Stimulated activated CD8-positive, alpha-beta memory T cell treated with anti-CD3 and anti-CD28 coated beads, Interleukin-7, amount 100 ng/mL, for 4 hours (primary cell): ENCODE measurements at regions not wholly inside any gene's neighbourhood (a gene's known extent, or its start where the extent isn't known, plus 50 kb on each side); places are given as distances from the start of the nearest gene placed in this dataset.
A peak's percentile ranks its signal among the peaks of the same experiment; 100 is the strongest.

Experiments
- DNase-seq, 2 donors: peaks; one replicate each; pipeline ENCODE4 v3.0.0-alpha.2; 2020; ENCODE audit warnings: low read depth in 2 of 2

GRCh38 chr12:11568155-11568761 lies 81.2 kb upstream of the ETV6 start:
- no peak for DNase-seq

- DNase-seq = no peak
These were observed 80.6 kb upstream of the ETV6 start for GRCh38 chr12:11568762-11569478.

- DNase-seq = no peak
These were observed 79.8 kb upstream of the ETV6 start for GRCh38 chr12:11569716-11570115.

- DNase-seq = no peak
These were observed 75.6 kb upstream of the ETV6 start for GRCh38 chr12:11573880-11574279.

GRCh38 chr12:11576104-11576503 lies 73.4 kb upstream of the ETV6 start:
- DNase-seq = peak in 1 of 2 donors; percentile 3

- DNase-seq = no peak
These were observed 71.7 kb upstream of the ETV6 start for GRCh38 chr12:11577658-11578260.

GRCh38 chr12:11578461-11578993 lies 70.9 kb upstream of the ETV6 start:
- DNase-seq = no peak

GRCh38 chr12:11580125-11580751 lies 69.2 kb upstream of the ETV6 start:
- DNase-seq = no peak

GRCh38 chr12:11581179-11581755 lies 68.2 kb upstream of the ETV6 start:
- peak; percentile 18 to 44 for DNase-seq

GRCh38 chr12:11584221-11584855 lies 65.1 kb upstream of the ETV6 start:
- DNase-seq = no peak

- no peak for DNase-seq
These were observed 57.0 kb upstream of the ETV6 start for GRCh38 chr12:11592484-11592883.

GRCh38 chr12:11593013-11593412 lies 56.5 kb upstream of the ETV6 start:
- DNase-seq = no peak

GRCh38 chr12:11595080-11595479 lies 54.4 kb upstream of the ETV6 start:
- DNase-seq = no peak

GRCh38 chr12:11596141-11596540 lies 53.3 kb upstream of the ETV6 start:
- DNase-seq = no peak

- no peak for DNase-seq
These were observed 50.6 kb upstream of the ETV6 start for GRCh38 chr12:11598900-11599299.
